ENCODE measurements at regions not wholly inside any gene's neighbourhood (a gene's known extent, or its start where the extent isn't known, plus 50 kb on each side); places are given as distances from the start of the nearest gene placed in this dataset.

GRCh38 chr13:70945506-70945905 lies 837.3 kb upstream of the KLHL1 start:
- TF ChIP-seq, protein P1, sequence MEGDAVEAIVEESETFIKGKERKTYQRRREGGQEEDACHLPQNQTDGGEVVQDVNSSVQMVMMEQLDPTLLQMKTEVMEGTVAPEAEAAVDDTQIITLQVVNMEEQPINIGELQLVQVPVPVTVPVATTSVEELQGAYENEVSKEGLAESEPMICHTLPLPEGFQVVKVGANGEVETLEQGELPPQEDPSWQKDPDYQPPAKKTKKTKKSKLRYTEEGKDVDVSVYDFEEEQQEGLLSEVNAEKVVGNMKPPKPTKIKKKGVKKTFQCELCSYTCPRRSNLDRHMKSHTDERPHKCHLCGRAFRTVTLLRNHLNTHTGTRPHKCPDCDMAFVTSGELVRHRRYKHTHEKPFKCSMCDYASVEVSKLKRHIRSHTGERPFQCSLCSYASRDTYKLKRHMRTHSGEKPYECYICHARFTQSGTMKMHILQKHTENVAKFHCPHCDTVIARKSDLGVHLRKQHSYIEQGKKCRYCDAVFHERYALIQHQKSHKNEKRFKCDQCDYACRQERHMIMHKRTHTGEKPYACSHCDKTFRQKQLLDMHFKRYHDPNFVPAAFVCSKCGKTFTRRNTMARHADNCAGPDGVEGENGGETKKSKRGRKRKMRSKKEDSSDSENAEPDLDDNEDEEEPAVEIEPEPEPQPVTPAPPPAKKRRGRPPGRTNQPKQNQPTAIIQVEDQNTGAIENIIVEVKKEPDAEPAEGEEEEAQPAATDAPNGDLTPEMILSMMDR (IDR thresholded peaks at IDR 0.05; ENCODE audit: insufficient read depth, low read length, poor library complexity, severe bottlenecking): no peak
- no peak for TF ChIP-seq EZH2phosphoT487 (conservative IDR thresholded peaks at IDR 0.05; ENCODE audit: low read length)
